ENCODE measurements at regions not wholly inside any gene's neighbourhood (a gene's known extent, or its start where the extent isn't known, plus 50 kb on each side); places are given as distances from the start of the nearest gene placed in this dataset.

DNA sequence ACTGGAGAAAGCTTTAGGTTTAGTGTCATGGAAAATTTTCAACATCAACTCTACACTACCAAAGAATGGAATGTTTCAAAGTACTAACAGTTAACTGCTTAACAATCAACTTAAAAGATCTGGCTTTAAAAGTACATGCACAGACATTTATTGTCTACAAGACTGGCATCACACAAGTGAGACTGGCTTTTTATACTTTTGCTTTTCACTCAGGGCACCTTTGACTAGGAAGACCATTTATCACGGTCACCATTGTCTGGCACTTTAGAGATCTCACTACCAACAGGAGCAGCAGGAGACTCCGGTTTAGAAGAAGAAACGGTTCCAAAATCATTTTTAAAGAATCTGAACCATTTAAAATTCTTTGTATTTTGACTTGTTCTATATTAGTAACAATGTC, 812.3 kb downstream of the ADGRL2 start:
- TF ChIP-seq, protein P1, sequence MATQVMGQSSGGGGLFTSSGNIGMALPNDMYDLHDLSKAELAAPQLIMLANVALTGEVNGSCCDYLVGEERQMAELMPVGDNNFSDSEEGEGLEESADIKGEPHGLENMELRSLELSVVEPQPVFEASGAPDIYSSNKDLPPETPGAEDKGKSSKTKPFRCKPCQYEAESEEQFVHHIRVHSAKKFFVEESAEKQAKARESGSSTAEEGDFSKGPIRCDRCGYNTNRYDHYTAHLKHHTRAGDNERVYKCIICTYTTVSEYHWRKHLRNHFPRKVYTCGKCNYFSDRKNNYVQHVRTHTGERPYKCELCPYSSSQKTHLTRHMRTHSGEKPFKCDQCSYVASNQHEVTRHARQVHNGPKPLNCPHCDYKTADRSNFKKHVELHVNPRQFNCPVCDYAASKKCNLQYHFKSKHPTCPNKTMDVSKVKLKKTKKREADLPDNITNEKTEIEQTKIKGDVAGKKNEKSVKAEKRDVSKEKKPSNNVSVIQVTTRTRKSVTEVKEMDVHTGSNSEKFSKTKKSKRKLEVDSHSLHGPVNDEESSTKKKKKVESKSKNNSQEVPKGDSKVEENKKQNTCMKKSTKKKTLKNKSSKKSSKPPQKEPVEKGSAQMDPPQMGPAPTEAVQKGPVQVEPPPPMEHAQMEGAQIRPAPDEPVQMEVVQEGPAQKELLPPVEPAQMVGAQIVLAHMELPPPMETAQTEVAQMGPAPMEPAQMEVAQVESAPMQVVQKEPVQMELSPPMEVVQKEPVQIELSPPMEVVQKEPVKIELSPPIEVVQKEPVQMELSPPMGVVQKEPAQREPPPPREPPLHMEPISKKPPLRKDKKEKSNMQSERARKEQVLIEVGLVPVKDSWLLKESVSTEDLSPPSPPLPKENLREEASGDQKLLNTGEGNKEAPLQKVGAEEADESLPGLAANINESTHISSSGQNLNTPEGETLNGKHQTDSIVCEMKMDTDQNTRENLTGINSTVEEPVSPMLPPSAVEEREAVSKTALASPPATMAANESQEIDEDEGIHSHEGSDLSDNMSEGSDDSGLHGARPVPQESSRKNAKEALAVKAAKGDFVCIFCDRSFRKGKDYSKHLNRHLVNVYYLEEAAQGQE (IDR thresholded peaks at IDR 0.05; ENCODE audit: insufficient read depth in 1 of 2, low read depth in 2 of 2, low read length in 2 of 2) = no peak
- TF ChIP-seq POLR2AphosphoS5 (IDR thresholded peaks at IDR 0.05; ENCODE audit: low read depth, low read length) (no peak), SIN3A (IDR thresholded peaks at IDR 0.05; ENCODE audit: borderline replicate concordance, insufficient read depth, low read length) (no peak), TAF1 (IDR thresholded peaks at IDR 0.05; ENCODE audit: borderline replicate concordance, insufficient read depth, low read length) (no peak)
